ENCODE measurements at regions not wholly inside any gene's neighbourhood (a gene's known extent, or its start where the extent isn't known, plus 50 kb on each side); places are given as distances from the start of the nearest gene placed in this dataset.

- Mint-ChIP-seq H3K36me3 (no peaks in the 10 kb centered on the region), H3K27ac (no peak overlapping the region), H3K4me1 (no peaks in the 10 kb centered on the region), H3K9me3 (no peaks in the 10 kb centered on the region), H3K27me3 (peaks cover 0 to 12% (median 5%) of the 10 kb centered on the region in 5 donors), H3K4me3 (no peak overlapping the region)
- no peaks in the 10 kb centered on the region for H3K9me3 ChIP-seq (ENCODE audit: control insufficient read depth in 2 of 3, low read length in 3 of 3)
- no peaks in the 10 kb centered on the region for H3K27me3 ChIP-seq (ENCODE audit: control insufficient read depth in 2 of 2, insufficient read depth in 2 of 2, low read length in 2 of 2)
- no peaks in the 10 kb centered on the region for H3K36me3 ChIP-seq (ENCODE audit: control insufficient read depth in 2 of 3, insufficient read depth in 3 of 3, low read length in 3 of 3)
- H3K27ac ChIP-seq (ENCODE audit: low read depth, low read length), result no peak overlapping the region
- no peak overlapping the region for H3K4me3 ChIP-seq (ENCODE audit: low read length)
- no peaks in the 10 kb centered on the region for H3K4me1 ChIP-seq (ENCODE audit: control insufficient read depth in 2 of 2, insufficient read depth in 2 of 2, low read length in 2 of 2)
- ATAC-seq, result no peak
- intact Hi-C loops (cut with micrococcal nuclease), result no loop called here
- no peak for DNase-seq
- POLR2A ChIA-PET, result no interaction called here
- CTCF ChIA-PET, result no interaction called here
Measured at GRCh38 chr7:10802011-10802410, 171.7 kb upstream of the PHF14 start.

DNA sequence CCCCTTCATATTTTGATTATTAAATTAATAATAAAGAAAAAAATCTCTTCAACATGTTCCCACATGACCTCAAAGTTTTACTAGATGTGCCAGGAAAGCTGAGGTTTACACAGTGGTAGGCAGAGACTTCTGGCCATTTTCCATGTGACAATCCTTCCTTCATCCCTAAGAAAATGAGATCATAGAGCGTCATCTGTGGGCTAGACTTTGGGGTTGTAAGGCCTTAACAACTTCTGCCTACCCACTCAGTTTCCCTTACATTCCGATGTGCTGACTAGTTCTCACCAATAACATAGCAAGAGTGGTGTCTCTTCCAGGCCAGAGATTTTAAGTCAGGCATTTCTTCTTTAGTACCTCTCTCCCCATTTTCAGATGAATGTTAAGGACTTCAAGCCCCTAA, 171.1 kb upstream of the PHF14 start:
- ChIA-PET POLR2A (no interaction called here), CTCF (no interaction called here)
- Mint-ChIP-seq H3K27me3 (peaks cover 0 to 9% (median 5%) of the 10 kb centered on the region in 5 donors), H3K36me3 (no peaks in the 10 kb centered on the region), H3K4me1 (no peaks in the 10 kb centered on the region), H3K9me3 (peaks cover 0 to 2% (median 0%) of the 10 kb centered on the region in 11 donors), H3K27ac (no peak overlapping the region), H3K4me3 (no peak overlapping the region)
- no peaks in the 10 kb centered on the region for H3K36me3 ChIP-seq (ENCODE audit: control insufficient read depth in 2 of 3, insufficient read depth in 3 of 3, low read length in 3 of 3)
- H3K4me3 ChIP-seq (ENCODE audit: low read length), result no peak overlapping the region
- no peak overlapping the region for H3K27ac ChIP-seq (ENCODE audit: low read depth, low read length)
- H3K9me3 ChIP-seq (ENCODE audit: control insufficient read depth in 2 of 3, low read length in 3 of 3), result no peaks in the 10 kb centered on the region
- H3K27me3 ChIP-seq (ENCODE audit: control insufficient read depth in 2 of 2, insufficient read depth in 2 of 2, low read length in 2 of 2), result no peaks in the 10 kb centered on the region
- intact Hi-C loops (cut with micrococcal nuclease), result no loop called here
- no peak for ATAC-seq
- no peak for DNase-seq
- no peaks in the 10 kb centered on the region for H3K4me1 ChIP-seq (ENCODE audit: control insufficient read depth in 2 of 2, insufficient read depth in 2 of 2, low read length in 2 of 2)

GRCh38 chr7:10803720-10804119, 170.0 kb upstream of the PHF14 start:
- Histone ChIP-seq H3K27ac (ENCODE audit: low read depth, low read length) (no peak overlapping the region), H3K27me3 (ENCODE audit: control insufficient read depth in 2 of 2, insufficient read depth in 2 of 2, low read length in 2 of 2) (no peaks in the 10 kb centered on the region), H3K9me3 (ENCODE audit: control insufficient read depth in 2 of 3, low read length in 3 of 3) (no peaks in the 10 kb centered on the region), H3K4me3 (ENCODE audit: low read length) (no peak overlapping the region), H3K4me1 (ENCODE audit: control insufficient read depth in 2 of 2, insufficient read depth in 2 of 2, low read length in 2 of 2) (no peaks in the 10 kb centered on the region), H3K36me3 (ENCODE audit: control insufficient read depth in 2 of 3, insufficient read depth in 3 of 3, low read length in 3 of 3) (no peaks in the 10 kb centered on the region)
- intact Hi-C loops (cut with micrococcal nuclease), result no loop called here
- Mint-ChIP-seq H3K27ac (no peak overlapping the region), H3K36me3 (no peaks in the 10 kb centered on the region), H3K9me3 (peaks cover 0 to 8% (median 0%) of the 10 kb centered on the region in 11 donors), H3K27me3 (no peaks in the 10 kb centered on the region), H3K4me3 (no peak overlapping the region), H3K4me1 (no peaks in the 10 kb centered on the region)
- ChIA-PET POLR2A (no interaction called here), CTCF (no interaction called here)
- no peak for ATAC-seq
- DNase-seq, result no peak

- POLR2A ChIA-PET, result no interaction called here
- intact Hi-C loops (cut with micrococcal nuclease), result no loop called here
Measured at GRCh38 chr7:10804770-10805169, 168.9 kb upstream of the PHF14 start.

GRCh38 chr7:10815546-10815945, 158.1 kb upstream of the PHF14 start:
- H3K27me3 Mint-ChIP-seq, result peaks cover 0 to 8% (median 7%) of the 10 kb centered on the region in 5 donors

More at GRCh38 chr7:10804770-10805169, 168.9 kb upstream of the PHF14 start:
- Mint-ChIP-seq H3K27ac (no peak overlapping the region), H3K27me3 (no peaks in the 10 kb centered on the region), H3K4me3 (no peak overlapping the region), H3K4me1 (no peaks in the 10 kb centered on the region), H3K36me3 (no peaks in the 10 kb centered on the region), H3K9me3 (peaks cover 0 to 8% (median 2%) of the 10 kb centered on the region in 11 donors)
- no peak overlapping the region for H3K4me3 ChIP-seq (ENCODE audit: low read length)
- DNase-seq, result no peak
- CTCF ChIA-PET, result no interaction called here
- H3K27me3 ChIP-seq (ENCODE audit: control insufficient read depth in 2 of 2, insufficient read depth in 2 of 2, low read length in 2 of 2), result no peaks in the 10 kb centered on the region
- H3K4me1 ChIP-seq (ENCODE audit: control insufficient read depth in 2 of 2, insufficient read depth in 2 of 2, low read length in 2 of 2), result no peaks in the 10 kb centered on the region
- H3K36me3 ChIP-seq (ENCODE audit: control insufficient read depth in 2 of 3, insufficient read depth in 3 of 3, low read length in 3 of 3), result no peaks in the 10 kb centered on the region
- H3K9me3 ChIP-seq (ENCODE audit: control insufficient read depth in 2 of 3, low read length in 3 of 3), result no peaks in the 10 kb centered on the region
- ATAC-seq, result no peak
- H3K27ac ChIP-seq (ENCODE audit: low read depth, low read length), result no peak overlapping the region

GRCh38 chr7:10821156-10821555, 152.5 kb upstream of the PHF14 start:
- peaks cover 0 to 1% (median 0%) of the 10 kb centered on the region in 5 donors for H3K27me3 Mint-ChIP-seq
- no peaks in the 10 kb centered on the region for H3K36me3 Mint-ChIP-seq
- POLR2A ChIA-PET, result no interaction called here
- Histone ChIP-seq H3K27ac (ENCODE audit: low read depth, low read length) (no peak overlapping the region), H3K27me3 (ENCODE audit: control insufficient read depth in 2 of 2, insufficient read depth in 2 of 2, low read length in 2 of 2) (no peaks in the 10 kb centered on the region), H3K4me3 (ENCODE audit: low read length) (no peak overlapping the region), H3K36me3 (ENCODE audit: control insufficient read depth in 2 of 3, insufficient read depth in 3 of 3, low read length in 3 of 3) (no peaks in the 10 kb centered on the region), H3K4me1 (ENCODE audit: control insufficient read depth in 2 of 2, insufficient read depth in 2 of 2, low read length in 2 of 2) (no peaks in the 10 kb centered on the region), H3K9me3 (ENCODE audit: control insufficient read depth in 2 of 3, low read length in 3 of 3) (no peaks in the 10 kb centered on the region)
- no peak for ATAC-seq
- H3K4me3 Mint-ChIP-seq, result no peak overlapping the region
- no peak for DNase-seq
- intact Hi-C loops (cut with micrococcal nuclease), result no loop called here
- CTCF ChIA-PET, result no interaction called here
- no peaks in the 10 kb centered on the region for H3K9me3 Mint-ChIP-seq
- no peak overlapping the region for H3K27ac Mint-ChIP-seq
- no peaks in the 10 kb centered on the region for H3K4me1 Mint-ChIP-seq

More at GRCh38 chr7:10815546-10815945, 158.1 kb upstream of the PHF14 start:
- H3K27me3 ChIP-seq (ENCODE audit: control insufficient read depth in 2 of 2, insufficient read depth in 2 of 2, low read length in 2 of 2), result no peaks in the 10 kb centered on the region
- H3K36me3 ChIP-seq (ENCODE audit: control insufficient read depth in 2 of 3, insufficient read depth in 3 of 3, low read length in 3 of 3), result no peaks in the 10 kb centered on the region
- ATAC-seq, result no peak
- Mint-ChIP-seq H3K36me3 (no peaks in the 10 kb centered on the region), H3K9me3 (peaks cover 0 to 6% (median 0%) of the 10 kb centered on the region in 11 donors), H3K4me3 (no peak overlapping the region), H3K27ac (no peak overlapping the region), H3K4me1 (peaks cover 0 to 1% (median 0%) of the 10 kb centered on the region in 7 donors)
- H3K9me3 ChIP-seq (ENCODE audit: control insufficient read depth in 2 of 3, low read length in 3 of 3), result no peaks in the 10 kb centered on the region
- CTCF ChIA-PET, result no interaction called here
- POLR2A ChIA-PET, result no interaction called here
- H3K4me3 ChIP-seq (ENCODE audit: low read length), result no peak overlapping the region
- intact Hi-C loops (cut with micrococcal nuclease), result no loop called here
- no peak for DNase-seq
- no peaks in the 10 kb centered on the region for H3K4me1 ChIP-seq (ENCODE audit: control insufficient read depth in 2 of 2, insufficient read depth in 2 of 2, low read length in 2 of 2)
- H3K27ac ChIP-seq (ENCODE audit: low read depth, low read length), result no peak overlapping the region

GRCh38 chr7:10824154-10824553, 149.5 kb upstream of the PHF14 start:
- no peak overlapping the region for H3K4me3 ChIP-seq (ENCODE audit: low read length)
- Mint-ChIP-seq H3K4me3 (no peak overlapping the region), H3K27ac (no peak overlapping the region), H3K9me3 (no peaks in the 10 kb centered on the region), H3K4me1 (no peaks in the 10 kb centered on the region), H3K36me3 (no peaks in the 10 kb centered on the region), H3K27me3 (no peaks in the 10 kb centered on the region)
- no peaks in the 10 kb centered on the region for H3K27me3 ChIP-seq (ENCODE audit: control insufficient read depth in 2 of 2, insufficient read depth in 2 of 2, low read length in 2 of 2)
- DNase-seq, result no peak
- no peaks in the 10 kb centered on the region for H3K36me3 ChIP-seq (ENCODE audit: control insufficient read depth in 2 of 3, insufficient read depth in 3 of 3, low read length in 3 of 3)
- H3K27ac ChIP-seq (ENCODE audit: low read depth, low read length), result no peak overlapping the region
- ATAC-seq, result no peak
- no peaks in the 10 kb centered on the region for H3K4me1 ChIP-seq (ENCODE audit: control insufficient read depth in 2 of 2, insufficient read depth in 2 of 2, low read length in 2 of 2)
- intact Hi-C loops (cut with micrococcal nuclease), result no loop called here
- ChIA-PET POLR2A (no interaction called here), CTCF (no interaction called here)
- no peaks in the 10 kb centered on the region for H3K9me3 ChIP-seq (ENCODE audit: control insufficient read depth in 2 of 3, low read length in 3 of 3)

Measured in naive thymus-derived CD4-positive, alpha-beta T cell (primary cell).